GM21737 (cell line): ENCODE measurements at regions not wholly inside any gene's neighbourhood (a gene's known extent, or its start where the extent isn't known, plus 50 kb on each side); places are given as distances from the start of the nearest gene placed in this dataset.
"Not testable (repeated sequence)": the region's sequence is repeated elsewhere in the genome, so short reads cannot be mapped to it uniquely, and the experiment has no call there.

Experiments used
- ATAC-seq: cut with Tn5 transposase; IDR thresholded peaks from one replicate; pipeline ENCODE4 v1.9.1; 2021; ENCODE audit warnings: mild to moderate bottlenecking, moderate library complexity; ENCODE audit not compliant: unreplicated experiment

DNA sequence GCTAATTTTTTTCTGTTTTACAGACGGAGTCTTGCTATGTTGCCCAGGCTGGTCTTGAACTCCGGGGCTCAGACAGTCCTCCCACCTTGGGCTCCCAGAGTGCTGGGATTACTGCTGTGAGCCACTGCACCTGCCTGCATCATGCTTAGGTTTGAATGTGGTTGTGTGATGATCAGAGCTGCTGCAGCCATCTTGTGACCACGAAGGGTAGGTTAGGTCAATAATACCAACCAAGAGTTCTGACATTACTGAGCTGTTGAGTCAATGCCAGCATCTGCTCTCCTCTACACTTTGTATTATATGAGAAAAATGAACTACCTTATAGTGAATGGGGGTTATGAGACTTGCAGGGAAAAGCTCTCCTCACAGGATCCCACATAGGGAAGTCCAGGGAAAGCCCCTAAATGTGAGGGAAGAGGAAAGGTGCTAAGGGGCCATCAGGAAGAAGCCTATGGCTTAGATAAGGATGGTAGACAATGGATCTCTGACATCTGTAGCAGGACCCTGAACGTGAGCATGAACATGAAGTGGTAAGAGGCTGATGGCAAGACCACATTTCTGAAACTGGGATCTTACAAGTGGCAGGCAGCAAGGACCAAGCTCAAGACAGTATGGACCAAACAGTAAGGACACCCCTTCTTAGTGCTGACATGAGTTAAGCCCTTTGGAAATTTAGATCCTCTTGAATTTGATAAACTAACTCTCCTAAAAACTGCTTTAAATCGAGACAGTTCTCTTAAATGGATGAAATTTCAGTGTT is 75.7 kb upstream of the ZNF169 start:
- ATAC-seq, result no peak

DNA sequence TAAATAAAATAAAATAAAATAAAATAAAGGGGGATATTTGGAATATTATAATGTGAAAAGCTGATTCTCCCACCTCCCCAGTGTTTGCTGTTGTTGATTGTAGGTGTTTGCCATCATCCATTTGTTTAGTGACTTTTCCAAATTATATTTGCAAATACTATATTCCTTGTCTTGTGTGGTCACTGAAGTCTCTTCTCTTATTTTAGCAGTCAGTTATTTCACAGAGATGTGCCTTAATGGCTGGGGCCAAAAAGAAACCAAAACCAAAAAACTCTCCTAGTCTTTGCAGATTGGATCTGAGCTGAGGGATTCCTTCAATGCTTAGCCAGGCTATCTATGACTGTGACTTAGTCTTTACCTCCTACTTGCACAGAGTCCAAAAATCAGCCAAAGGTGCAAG is 70.9 kb upstream of the ZNF169 start:
- ATAC-seq, result no peak

DNA sequence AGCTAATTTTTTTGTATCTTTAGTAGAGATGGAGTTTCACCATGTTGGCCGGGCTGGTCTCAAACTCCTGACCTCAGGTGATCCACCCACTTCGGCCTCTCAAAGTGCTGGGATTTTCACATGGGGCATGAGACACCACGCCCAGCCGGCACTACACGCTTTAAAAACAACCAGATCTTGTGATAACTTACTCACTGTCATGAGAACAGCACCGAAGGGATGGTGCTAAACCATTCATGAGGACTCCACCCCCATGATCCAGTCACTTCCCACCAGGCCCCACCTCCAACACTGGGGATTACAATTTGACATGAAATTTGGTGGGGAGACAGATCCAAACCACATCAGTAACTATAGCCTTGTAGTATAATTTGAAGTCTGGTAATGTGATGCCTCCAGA is 67.4 kb upstream of the ZNF169 start:
- ATAC-seq, result not testable (repeated sequence)

DNA sequence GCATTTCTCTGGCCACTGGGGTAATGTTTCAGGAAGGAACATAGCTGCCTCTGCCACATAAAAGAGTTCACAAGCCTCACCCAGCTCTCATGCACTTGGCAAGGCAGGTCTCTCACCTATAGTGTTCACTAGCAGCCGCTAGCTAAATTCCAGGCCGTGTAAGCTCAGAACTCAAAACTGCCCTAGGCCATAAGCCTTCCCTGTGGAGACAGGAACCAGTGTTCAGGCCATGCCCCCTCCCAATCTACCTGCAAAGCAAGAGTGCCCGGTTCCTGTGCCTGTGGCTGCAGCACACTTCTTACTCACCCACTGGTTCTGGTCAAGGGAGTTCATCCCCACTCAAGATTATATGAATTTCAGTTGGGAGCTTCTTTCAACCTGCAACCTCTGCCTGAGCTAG is 60.7 kb upstream of the ZNF169 start:
- ATAC-seq, result no peak

GRCh38 chr9:94199776-94200175 is 59.3 kb upstream of the ZNF169 start:
- ATAC-seq, result no peak

GRCh38 chr9:94204174-94204573 is 54.9 kb upstream of the ZNF169 start:
- no peak for ATAC-seq

- ATAC-seq, result no peak
Observed at GRCh38 chr9:94207781-94208180, 51.3 kb upstream of the ZNF169 start.
